Epithelial cell of prostate (primary cell): ENCODE measurements at regions not wholly inside any gene's neighbourhood (a gene's known extent, or its start where the extent isn't known, plus 50 kb on each side); places are given as distances from the start of the nearest gene placed in this dataset.

ENCODE experiments used
- DNase-seq: peaks from one replicate; pipeline ENCODE4 v3.0.0-alpha.2; 2011; ENCODE audit warnings: low read depth, low spot score
- H3K27ac ChIP-seq: fragments of 450-650 bp; 2 replicates; pipeline ENCODE4 v1.5.1; 2017; ENCODE audit warnings: mild to moderate bottlenecking

GRCh38 chr9:32258482-32258881, 126.0 kb upstream of the ACO1 start:
- no peak overlapping the region for H3K27ac ChIP-seq
- no peak for DNase-seq

DNA sequence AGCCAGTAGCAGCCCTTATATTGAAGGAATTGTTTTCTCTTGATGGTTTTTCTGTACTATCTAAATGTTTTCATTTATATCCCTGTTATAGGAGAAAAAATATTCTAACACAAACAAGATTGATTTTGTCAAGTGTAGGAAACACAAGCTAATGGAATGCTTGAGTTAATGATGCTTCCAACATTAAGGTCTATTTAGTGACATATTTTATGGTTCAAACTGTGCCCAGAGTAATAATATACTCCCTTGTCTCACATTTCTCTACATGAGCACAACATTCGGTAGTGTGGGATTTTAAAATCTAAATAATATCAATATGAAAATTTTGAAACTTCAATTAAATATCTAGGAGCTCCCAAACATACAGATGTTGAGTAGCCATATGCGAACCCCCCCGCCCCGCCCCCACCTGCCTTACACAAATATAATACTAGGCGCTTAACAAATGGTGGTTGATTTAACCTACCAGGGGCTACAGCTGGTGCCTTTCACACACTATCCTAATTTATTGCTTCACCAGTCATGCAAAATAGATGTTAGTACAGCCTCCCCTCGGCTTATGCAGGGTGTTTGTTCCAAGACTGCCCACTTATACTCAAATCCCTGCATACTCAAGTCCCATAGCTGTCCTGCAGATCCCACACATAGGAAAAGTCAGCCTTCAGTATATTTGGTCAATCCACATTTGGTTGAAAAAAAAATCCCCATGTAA, 124.1 kb upstream of the ACO1 start:
- no peak for DNase-seq

DNA sequence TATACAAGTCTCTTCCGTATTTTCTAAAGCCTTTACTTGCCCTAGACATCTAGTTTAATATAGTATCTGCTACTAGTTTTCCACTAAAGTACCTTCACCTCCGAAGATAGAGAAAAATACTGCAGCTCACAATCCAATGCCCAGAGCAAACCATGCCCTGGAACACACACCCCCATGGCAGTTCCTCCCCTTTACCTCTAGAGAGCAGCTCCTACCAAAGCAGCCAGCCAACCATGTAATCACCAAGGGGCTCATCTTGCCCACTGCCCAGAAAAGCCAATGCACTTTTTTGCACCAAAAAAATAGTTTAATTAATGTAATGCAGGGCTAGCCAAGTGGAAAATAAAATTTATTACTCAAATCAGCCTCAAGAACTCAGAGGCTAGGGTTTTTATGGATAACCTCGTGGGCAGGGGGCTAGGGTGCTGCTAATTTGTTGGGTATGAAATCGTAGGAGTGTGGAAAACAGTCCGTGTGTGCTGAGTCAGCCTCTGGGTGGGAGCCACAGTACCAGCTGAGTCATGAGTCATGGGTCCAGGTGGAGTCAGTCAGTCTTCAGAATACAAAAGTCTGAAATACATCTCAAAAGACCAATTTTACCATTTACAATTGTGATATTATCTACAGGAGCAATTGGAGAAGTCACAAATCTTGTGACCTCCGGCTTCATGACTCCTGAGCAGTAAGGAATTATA, 120.1 kb upstream of the ACO1 start:
- no peak for DNase-seq
- no peak overlapping the region for H3K27ac ChIP-seq

More for the DNA sequence above, 124.1 kb upstream of the ACO1 start:
- no peak overlapping the region for H3K27ac ChIP-seq

- no peak for DNase-seq
Measured at GRCh38 chr9:32265037-32265436, 119.4 kb upstream of the ACO1 start.

GRCh38 chr9:32278991-32279390, 105.5 kb upstream of the ACO1 start:
- H3K27ac ChIP-seq: no peak overlapping the region
- no peak for DNase-seq

More at GRCh38 chr9:32265037-32265436, 119.4 kb upstream of the ACO1 start:
- no peak overlapping the region for H3K27ac ChIP-seq

- DNase-seq: no peak
- H3K27ac ChIP-seq: no peak overlapping the region
Measured at GRCh38 chr9:32289756-32290155, 94.7 kb upstream of the ACO1 start.

DNA sequence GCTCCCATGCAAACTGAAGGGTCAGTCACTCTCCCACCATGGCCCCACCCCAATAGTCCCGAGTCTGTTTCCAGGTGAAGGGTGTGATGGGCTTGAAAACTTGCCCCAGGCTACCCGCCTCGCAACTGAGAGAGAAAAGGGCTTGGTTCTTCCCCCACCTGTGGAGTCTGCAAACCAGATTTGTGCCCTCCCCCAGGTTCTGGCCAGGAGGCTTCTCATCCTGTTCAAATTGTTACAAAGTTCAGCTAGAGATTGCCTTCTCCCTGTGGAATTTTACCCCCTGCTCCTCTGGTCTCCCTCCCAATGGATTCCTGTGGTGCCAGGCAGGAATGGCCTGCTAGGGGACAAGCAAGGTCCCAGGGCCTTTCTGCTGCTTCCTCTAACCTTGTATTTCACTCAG, 93.1 kb upstream of the ACO1 start:
- DNase-seq: no peak
- no peak overlapping the region for H3K27ac ChIP-seq

- no peak for DNase-seq
- H3K27ac ChIP-seq: no peak overlapping the region
Measured at GRCh38 chr9:32292611-32293010, 91.8 kb upstream of the ACO1 start.

DNA sequence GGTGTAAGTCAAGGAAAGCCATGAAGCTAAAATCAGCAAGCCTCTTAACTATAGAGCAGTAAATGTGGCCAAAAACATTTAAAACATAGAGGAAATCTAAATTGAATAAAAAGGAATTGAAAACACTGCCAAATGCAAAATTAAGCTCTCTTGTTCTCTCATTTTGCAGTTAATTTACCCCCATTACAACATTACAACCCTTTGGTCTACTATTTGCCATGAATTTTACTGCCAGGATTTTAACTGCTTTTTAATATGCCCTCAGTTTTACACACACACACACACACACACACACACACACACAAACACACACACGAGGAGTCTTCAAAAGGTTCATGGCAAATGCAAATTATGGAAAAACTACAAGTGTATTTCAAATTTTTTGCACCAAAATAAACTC, 91.4 kb upstream of the ACO1 start:
- no peak for DNase-seq
- no peak overlapping the region for H3K27ac ChIP-seq

DNA sequence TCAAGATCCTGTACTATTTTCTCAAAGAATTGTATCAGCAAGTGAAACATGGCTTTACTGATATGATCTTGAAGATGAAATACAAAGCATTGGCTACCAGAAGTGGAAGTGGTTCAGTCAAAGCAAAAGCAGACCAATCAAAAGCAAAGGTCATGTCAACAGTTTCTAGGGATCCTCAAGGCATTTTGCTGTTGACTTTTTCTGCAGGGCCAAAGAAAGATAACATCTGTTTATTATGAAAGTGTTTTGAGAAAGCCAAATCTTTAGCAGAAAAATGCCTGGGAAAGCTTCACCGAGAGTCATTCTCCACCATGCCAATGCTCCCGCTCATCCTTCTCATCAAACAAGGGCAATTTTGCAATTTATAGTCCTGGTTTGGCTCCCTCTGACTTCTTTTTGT, 90.3 kb upstream of the ACO1 start:
- H3K27ac ChIP-seq: no peak overlapping the region
- DNase-seq: no peak

DNA sequence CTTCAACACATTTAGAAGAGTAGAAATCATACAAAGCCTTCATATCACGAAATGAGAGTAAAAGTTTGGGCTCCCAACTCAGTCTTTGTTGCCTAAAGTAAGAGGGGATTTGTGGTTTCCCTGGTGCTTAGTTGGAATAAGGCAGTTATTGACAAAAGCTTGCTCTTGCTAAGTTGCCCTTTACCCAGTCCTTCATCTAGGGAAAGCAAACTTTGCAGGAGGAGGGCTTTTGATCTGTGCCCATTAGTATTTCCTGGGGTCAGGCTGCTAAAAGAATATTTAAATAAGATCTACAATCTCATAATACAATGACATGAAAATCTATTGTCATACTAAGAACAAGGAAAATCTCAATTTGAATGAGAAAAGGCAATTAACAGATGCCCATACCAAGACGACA, 84.1 kb upstream of the ACO1 start:
- no peak for DNase-seq
- no peak overlapping the region for H3K27ac ChIP-seq

DNA sequence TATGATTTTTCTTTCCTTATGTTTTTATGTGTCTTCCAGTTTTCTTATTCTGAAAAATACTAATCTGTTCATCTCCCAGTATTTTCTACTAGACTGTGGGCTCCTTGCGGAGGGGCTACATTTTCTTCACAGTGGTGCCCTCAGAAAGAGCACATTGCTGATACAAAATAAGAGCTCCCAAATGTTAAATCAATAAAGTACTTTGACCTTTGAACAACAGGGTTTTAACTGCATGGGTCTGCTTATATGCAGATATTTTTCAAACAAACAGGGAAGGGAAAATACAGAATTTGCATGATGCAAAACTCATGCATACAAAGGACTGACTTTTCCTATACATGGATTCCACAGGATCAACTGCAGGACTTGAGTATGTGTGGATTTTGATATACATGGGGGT, 79.9 kb upstream of the ACO1 start:
- no peak overlapping the region for H3K27ac ChIP-seq

DNA sequence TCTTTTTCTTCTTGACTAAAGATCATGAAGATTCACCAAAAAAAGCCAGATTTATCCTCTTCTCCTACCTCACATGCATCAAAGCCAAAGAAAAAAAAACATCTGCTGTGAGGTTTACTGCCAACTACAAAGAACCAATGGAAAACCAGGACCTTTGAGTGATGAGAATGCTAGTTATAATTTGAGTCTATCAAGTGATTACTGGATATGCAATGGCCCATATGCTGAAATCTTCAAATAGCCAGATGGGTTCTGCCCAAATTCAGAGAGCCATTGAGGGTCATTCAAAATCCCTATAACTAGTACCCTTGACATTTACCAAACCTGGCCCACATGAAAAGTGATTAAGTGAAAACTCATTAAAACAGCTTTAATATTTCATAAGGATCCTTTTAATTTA, 78.4 kb upstream of the ACO1 start:
- DNase-seq: no peak

More for the DNA sequence above, 79.9 kb upstream of the ACO1 start:
- DNase-seq: no peak

DNA sequence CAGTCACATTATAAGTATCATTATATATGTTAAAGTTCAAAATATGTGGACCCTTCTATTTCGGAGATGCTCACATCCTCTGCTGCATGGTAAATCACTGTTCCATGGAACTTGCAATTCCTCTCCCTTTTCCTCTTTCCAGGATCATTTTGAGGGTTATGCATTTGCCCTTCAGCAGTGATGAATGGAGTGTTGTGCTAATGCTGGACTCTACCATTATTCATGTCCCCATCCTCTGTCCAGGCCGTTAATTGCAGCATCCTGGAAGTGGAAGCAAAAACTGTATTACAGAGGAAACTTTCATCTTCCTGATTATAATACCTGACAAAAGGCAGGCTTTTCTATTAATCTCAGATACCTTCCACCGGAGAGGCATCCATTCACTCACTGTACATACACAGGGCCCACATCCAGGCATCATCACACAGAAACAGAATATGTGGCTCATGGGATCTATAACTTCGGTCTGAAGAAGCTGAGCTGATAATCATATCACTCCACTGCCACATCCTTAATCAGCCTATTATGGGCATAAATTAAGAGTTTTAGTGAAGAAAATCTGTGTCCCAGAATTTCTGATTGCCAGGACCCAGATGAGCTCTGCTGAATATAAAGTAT, 65.0 kb upstream of the ACO1 start:
- DNase-seq: no peak
- H3K27ac ChIP-seq: no peak overlapping the region

More for the DNA sequence above, 78.4 kb upstream of the ACO1 start:
- H3K27ac ChIP-seq: no peak overlapping the region

DNA sequence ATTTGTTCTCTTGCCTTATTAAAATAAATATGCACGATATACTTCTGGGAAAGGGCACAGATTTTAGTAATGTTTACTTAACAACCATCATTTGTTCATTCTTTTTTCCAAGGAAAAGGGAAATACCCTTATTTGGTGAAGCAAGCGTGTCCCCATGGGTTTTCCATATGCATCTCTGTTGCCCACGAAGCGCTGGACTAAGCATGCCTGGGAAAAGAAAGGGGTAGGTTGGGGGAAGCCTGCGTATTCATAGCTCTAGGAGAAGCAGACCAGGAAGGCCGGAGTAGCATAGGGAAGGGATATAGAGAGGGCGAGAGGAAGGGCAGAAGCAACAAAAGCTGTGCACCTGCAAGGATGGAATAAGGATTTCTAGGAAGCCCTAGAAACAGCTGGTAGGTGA, 61.8 kb upstream of the ACO1 start:
- no peak for DNase-seq
- no peak overlapping the region for H3K27ac ChIP-seq

DNA sequence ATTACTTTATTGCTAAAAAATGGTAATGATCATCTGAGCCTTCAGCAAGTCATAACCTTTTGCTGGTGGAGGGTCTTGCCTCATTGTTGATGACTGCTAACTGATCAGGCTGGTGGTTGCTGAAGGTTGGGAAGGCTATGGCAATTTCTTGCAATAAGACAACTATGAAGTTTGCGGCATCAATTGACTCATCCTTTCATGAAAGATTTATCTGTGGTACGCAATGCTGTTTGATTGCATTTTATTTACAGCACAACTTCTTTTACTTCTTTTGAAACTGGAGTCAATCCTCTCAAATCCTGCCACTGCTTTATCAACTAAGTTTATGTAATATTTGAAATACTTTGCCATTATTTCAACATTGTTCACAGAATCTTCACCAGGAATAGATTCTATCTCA, 58.3 kb upstream of the ACO1 start:
- DNase-seq: no peak
- H3K27ac ChIP-seq: no peak overlapping the region

- H3K27ac ChIP-seq: no peak overlapping the region
- DNase-seq: no peak
Measured at GRCh38 chr9:32331240-32331639, 53.2 kb upstream of the ACO1 start.

- DNase-seq: no peak
- H3K27ac ChIP-seq: no peak overlapping the region
Measured at GRCh38 chr9:32334112-32334511, 50.3 kb upstream of the ACO1 start.
